Astrocyte (in vitro differentiated cells and primary cell): ENCODE measurements at regions not wholly inside any gene's neighbourhood (a gene's known extent, or its start where the extent isn't known, plus 50 kb on each side); places are given as distances from the start of the nearest gene placed in this dataset.

Source experiments
- EZH2 ChIP-seq: IDR thresholded peaks from 2 replicates; pipeline ENCODE4 v1.6.1; 2012; ENCODE audit warnings: mild to moderate bottlenecking, low read length, inconsistent platforms; ENCODE audit not compliant: insufficient read depth
- TF ChIP-seq, protein P1 (sequence below): IDR thresholded peaks from 2 replicates; pipeline ENCODE4 v1.5.1; 2011; ENCODE audit warnings: low read depth, mild to moderate bottlenecking, inconsistent platforms, low read length, moderate library complexity; ENCODE audit not compliant: insufficient read depth

DNA sequence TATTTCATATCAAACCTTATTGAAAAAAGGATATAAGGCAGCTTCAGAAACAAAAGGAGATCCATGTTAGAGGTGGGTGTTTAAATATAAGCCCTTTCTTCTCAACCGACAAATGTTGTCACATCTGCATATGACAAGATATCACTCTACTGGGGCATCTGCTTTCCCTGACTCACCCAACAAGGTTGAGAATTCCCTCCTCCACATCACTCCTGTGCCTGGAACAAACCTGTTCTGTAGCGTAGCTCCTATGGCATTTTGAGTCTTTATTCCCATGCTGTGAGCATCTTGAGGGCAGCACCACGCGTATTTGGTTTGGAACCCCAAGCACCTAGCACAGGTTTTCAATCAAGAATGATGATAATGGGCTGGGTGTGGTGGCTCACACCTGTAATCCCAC lies 59.4 kb upstream of the ZFHX3 start:
- TF ChIP-seq, protein P1, sequence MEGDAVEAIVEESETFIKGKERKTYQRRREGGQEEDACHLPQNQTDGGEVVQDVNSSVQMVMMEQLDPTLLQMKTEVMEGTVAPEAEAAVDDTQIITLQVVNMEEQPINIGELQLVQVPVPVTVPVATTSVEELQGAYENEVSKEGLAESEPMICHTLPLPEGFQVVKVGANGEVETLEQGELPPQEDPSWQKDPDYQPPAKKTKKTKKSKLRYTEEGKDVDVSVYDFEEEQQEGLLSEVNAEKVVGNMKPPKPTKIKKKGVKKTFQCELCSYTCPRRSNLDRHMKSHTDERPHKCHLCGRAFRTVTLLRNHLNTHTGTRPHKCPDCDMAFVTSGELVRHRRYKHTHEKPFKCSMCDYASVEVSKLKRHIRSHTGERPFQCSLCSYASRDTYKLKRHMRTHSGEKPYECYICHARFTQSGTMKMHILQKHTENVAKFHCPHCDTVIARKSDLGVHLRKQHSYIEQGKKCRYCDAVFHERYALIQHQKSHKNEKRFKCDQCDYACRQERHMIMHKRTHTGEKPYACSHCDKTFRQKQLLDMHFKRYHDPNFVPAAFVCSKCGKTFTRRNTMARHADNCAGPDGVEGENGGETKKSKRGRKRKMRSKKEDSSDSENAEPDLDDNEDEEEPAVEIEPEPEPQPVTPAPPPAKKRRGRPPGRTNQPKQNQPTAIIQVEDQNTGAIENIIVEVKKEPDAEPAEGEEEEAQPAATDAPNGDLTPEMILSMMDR: no peak
- TF ChIP-seq EZH2: no peak
